Trophoblast cell (in vitro differentiated cells and primary cell): ENCODE measurements at regions not wholly inside any gene's neighbourhood (a gene's known extent, or its start where the extent isn't known, plus 50 kb on each side); places are given as distances from the start of the nearest gene placed in this dataset.

ENCODE experiments used
- DNase-seq, 2 donors: peaks; one replicate each; pipeline ENCODE4 v3.0.0-alpha.2; 2016
- H2AFZ ChIP-seq: 2 replicates; pipeline ENCODE4 v1.6.1; 2013; ENCODE audit warnings: low read length, moderate library complexity, mild to moderate bottlenecking; ENCODE audit not compliant: insufficient read depth, poor library complexity
- H2AK5ac ChIP-seq: 2 replicates; pipeline ENCODE4 v1.6.1; 2013; ENCODE audit warnings: mild to moderate bottlenecking, low read length
- H2BK120ac ChIP-seq: 2 replicates; pipeline ENCODE4 v1.6.1; 2013; ENCODE audit warnings: low read length, mild to moderate bottlenecking, moderate library complexity; ENCODE audit not compliant: insufficient read depth, poor library complexity
- H2BK12ac ChIP-seq: 2 replicates; pipeline ENCODE4 v1.6.1; 2013; ENCODE audit warnings: mild to moderate bottlenecking, low read length, moderate library complexity
- H2BK5ac ChIP-seq: 2 replicates; pipeline ENCODE4 v1.6.1; 2013; ENCODE audit warnings: low read length, low read depth, moderate library complexity, mild to moderate bottlenecking; ENCODE audit not compliant: poor library complexity
- H3K14ac ChIP-seq: 2 replicates; pipeline ENCODE4 v1.6.1; 2013; ENCODE audit warnings: mild to moderate bottlenecking, low read length
- H3K18ac ChIP-seq: 2 replicates; pipeline ENCODE4 v1.6.1; 2013; ENCODE audit warnings: mild to moderate bottlenecking, low read length
- H3K23ac ChIP-seq: 2 replicates; pipeline ENCODE4 v1.6.1; 2013; ENCODE audit warnings: low read length
- H3K27ac ChIP-seq: 2 replicates; pipeline ENCODE4 v1.5.1; 2013; ENCODE audit warnings: low read depth, mild to moderate bottlenecking, inconsistent platforms, low read length, moderate library complexity
- H3K27me3 ChIP-seq: 2 replicates; pipeline ENCODE4 v1.6.1; 2013; ENCODE audit warnings: inconsistent platforms, mild to moderate bottlenecking, low read length, moderate library complexity; ENCODE audit not compliant: insufficient read depth
- H3K36me3 ChIP-seq, 2 experiments: 1 replicate in 1 of 2; 2 replicates in 1 of 2; pipeline ENCODE4 v1.6.1; 2013; ENCODE audit warnings: low read length in 2 of 2, mild to moderate bottlenecking in 2 of 2, moderate library complexity in 1 of 2; ENCODE audit not compliant: insufficient read depth in 2 of 2, control insufficient read depth in 1 of 2
- H3K4ac ChIP-seq: 2 replicates; pipeline ENCODE4 v1.6.1; 2013; ENCODE audit warnings: low read depth, mild to moderate bottlenecking, low read length, moderate library complexity
- H3K4me1 ChIP-seq, 2 experiments: 1 replicate in 1 of 2; 2 replicates in 1 of 2; pipeline ENCODE4 v1.6.1; 2013; ENCODE audit warnings: low read length in 2 of 2, mild to moderate bottlenecking in 2 of 2, moderate library complexity in 1 of 2; ENCODE audit not compliant: insufficient read depth in 2 of 2, control insufficient read depth in 1 of 2
- H3K4me2 ChIP-seq: 2 replicates; pipeline ENCODE4 v1.6.1; 2013; ENCODE audit warnings: inconsistent platforms, mild to moderate bottlenecking, low read length, moderate library complexity
- H3K4me3 ChIP-seq: 2 replicates; pipeline ENCODE4 v1.5.1; 2013; ENCODE audit warnings: mild to moderate bottlenecking, low read depth, low read length, inconsistent platforms
- H3K79me1 ChIP-seq: one replicate; pipeline ENCODE4 v1.6.1; 2013; ENCODE audit warnings: low read length
- H3K79me2 ChIP-seq: 2 replicates; pipeline ENCODE4 v1.6.1; 2013; ENCODE audit warnings: low read length, mild to moderate bottlenecking; ENCODE audit not compliant: control insufficient read depth, insufficient read depth, poor library complexity
- H3K9ac ChIP-seq: 2 replicates; pipeline ENCODE4 v1.6.1; 2013; ENCODE audit warnings: mild to moderate bottlenecking, low read length
- H3K9me3 ChIP-seq: 2 replicates; pipeline ENCODE4 v1.6.1; 2013; ENCODE audit warnings: low read depth, mild to moderate bottlenecking, control low read depth, inconsistent platforms, low read length; ENCODE audit not compliant: insufficient read depth
- H4K12ac ChIP-seq: 2 replicates; pipeline ENCODE4 v1.6.1; 2013; ENCODE audit warnings: low read depth, mild to moderate bottlenecking, low read length, moderate library complexity
- H4K8ac ChIP-seq: 2 replicates; pipeline ENCODE4 v1.6.1; 2013; ENCODE audit warnings: low read depth, mild to moderate bottlenecking, low read length, moderate library complexity
- H4K91ac ChIP-seq: one replicate; pipeline ENCODE4 v1.6.1; 2013; ENCODE audit warnings: low read depth, mild to moderate bottlenecking, low read length, moderate library complexity
- WGBS: extraction: QIAGEN DNeasy Blood & Tissue Kit; methylation state at CpG from one replicate; pipeline ENCODE4 v1.1.7; 2013; ENCODE audit warnings: missing lambda C conversion rate; ENCODE audit not compliant: insufficient read length, insufficient coverage; ENCODE audit errors: extremely low coverage; 5-methylcytosine and 5-hydroxymethylcytosine counted together

DNA sequence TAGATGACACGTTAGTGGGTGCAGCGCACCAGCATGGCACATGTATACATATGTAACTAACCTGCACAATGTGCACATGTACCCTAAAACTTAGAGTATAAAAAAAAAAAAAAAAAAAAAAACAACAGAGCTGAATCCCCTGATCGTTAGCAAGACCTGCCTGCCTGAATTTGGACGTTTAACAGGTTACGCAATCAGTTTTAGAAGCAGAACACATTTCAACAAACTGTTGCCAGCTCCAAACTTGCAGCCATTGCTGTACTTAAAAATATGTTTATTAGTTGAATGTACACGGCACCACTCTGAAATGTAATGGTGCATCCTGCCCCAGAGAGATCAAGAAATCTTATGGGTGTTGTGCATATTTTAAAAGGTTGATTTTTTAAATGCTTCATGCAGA is 680.0 kb downstream of the TLE4 start:
- Histone ChIP-seq H3K23ac (no peak overlapping the region), H3K79me2 (no peaks in the 10 kb centered on the region), H3K36me3 (no peaks in the 10 kb centered on the region), H2BK12ac (no peak overlapping the region), H3K9ac (no peak overlapping the region), H4K12ac (no peak overlapping the region), H3K4ac (no peak overlapping the region), H2BK120ac (no peak overlapping the region), H4K91ac (no peak overlapping the region), H2AK5ac (no peak overlapping the region), H3K79me1 (no peaks in the 10 kb centered on the region), H3K27me3 (no peaks in the 10 kb centered on the region), H4K8ac (no peak overlapping the region), H2AFZ (no peak overlapping the region), H2BK5ac (no peak overlapping the region), H3K4me1 (no peaks in the 10 kb centered on the region), H3K9me3 (no peaks in the 10 kb centered on the region), H3K27ac (no peak overlapping the region), H3K14ac (no peak overlapping the region), H3K4me2 (no peak overlapping the region), H3K18ac (no peak overlapping the region), H3K4me3 (no peak overlapping the region)
- DNase-seq, result no peak
- WGBS, result no CpG with 5 or more reads among the region's 6 CpGs

DNA sequence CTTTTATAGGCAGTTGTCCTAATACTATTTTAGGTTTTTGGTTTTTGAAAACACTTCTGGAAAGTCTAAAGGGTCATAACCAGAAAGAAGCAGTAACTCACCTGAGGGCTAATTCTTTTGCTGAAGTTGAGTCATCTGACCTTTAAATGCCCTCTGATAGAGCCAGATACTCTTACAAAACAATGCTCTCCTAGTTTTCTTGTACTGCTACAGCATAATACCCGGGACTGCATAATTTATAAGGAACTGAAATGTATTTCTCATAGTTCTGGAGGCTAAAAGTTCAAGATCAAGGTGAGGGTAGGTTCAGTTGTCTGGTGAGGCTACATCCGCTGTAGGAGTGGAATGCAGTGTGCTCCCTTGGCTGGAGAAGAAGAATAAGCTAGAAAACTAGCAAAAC is 670.3 kb downstream of the TLE4 start:
- Histone ChIP-seq H3K23ac (no peak overlapping the region), H3K4ac (no peak overlapping the region), H3K18ac (no peak overlapping the region), H2AK5ac (no peak overlapping the region), H3K9ac (no peak overlapping the region), H3K36me3 (no peaks in the 10 kb centered on the region), H4K8ac (no peak overlapping the region), H3K79me2 (no peaks in the 10 kb centered on the region), H3K79me1 (no peaks in the 10 kb centered on the region), H2BK120ac (no peak overlapping the region), H3K4me2 (peak overlapping the region; percentile 11), H2BK5ac (no peak overlapping the region), H2BK12ac (no peak overlapping the region), H3K4me1 (peaks cover 0 to 6% of the 10 kb centered on the region in 2 experiments), H4K91ac (no peak overlapping the region), H2AFZ (no peak overlapping the region), H3K14ac (no peak overlapping the region), H3K9me3 (peaks cover 2% of the 10 kb centered on the region), H4K12ac (no peak overlapping the region), H3K27me3 (no peaks in the 10 kb centered on the region), H3K27ac (peak overlapping the region; percentile 5), H3K4me3 (no peak overlapping the region)
- DNase-seq, result peak in 1 of 2 donors; percentile 4
- no CpG with 5 or more reads among the region's 2 CpGs for WGBS

DNA sequence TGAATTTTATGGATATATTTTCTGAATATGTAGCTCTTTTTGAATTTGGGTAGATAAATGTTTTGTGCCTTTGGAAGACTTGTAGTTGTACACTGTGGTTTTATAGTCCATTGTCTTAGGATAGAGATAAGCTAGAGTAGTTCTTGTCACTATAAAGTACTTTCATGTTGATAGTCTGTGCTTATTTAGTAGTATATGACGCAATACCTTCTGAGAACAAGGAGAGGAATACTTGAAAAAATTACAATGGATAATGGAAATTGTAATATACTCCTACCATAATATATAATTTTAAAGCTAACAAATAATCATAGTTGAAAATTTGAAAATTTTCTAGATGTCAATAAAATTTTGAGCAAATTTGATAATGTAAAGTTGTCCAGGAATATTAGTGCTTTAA is 664.0 kb downstream of the TLE4 start:
- Histone ChIP-seq H2BK120ac (no peak overlapping the region), H2AK5ac (no peak overlapping the region), H3K79me1 (peaks cover 19% of the 10 kb centered on the region), H4K8ac (no peak overlapping the region), H3K36me3 (no peaks in the 10 kb centered on the region), H3K79me2 (peaks cover 4% of the 10 kb centered on the region), H3K23ac (no peak overlapping the region), H2BK12ac (no peak overlapping the region), H2BK5ac (no peak overlapping the region), H4K12ac (no peak overlapping the region), H3K27ac (no peak overlapping the region), H3K18ac (no peak overlapping the region), H3K4me1 (peaks cover 13 to 18% of the 10 kb centered on the region in 2 experiments), H4K91ac (no peak overlapping the region), H3K4ac (no peak overlapping the region), H3K27me3 (no peaks in the 10 kb centered on the region), H3K4me3 (no peak overlapping the region), H3K4me2 (no peak overlapping the region), H3K9ac (no peak overlapping the region), H3K9me3 (peaks cover 4% of the 10 kb centered on the region), H2AFZ (no peak overlapping the region), H3K14ac (no peak overlapping the region)
- no peak for DNase-seq
- no CpG with 5 or more reads among the region's 1 CpG for WGBS

DNA sequence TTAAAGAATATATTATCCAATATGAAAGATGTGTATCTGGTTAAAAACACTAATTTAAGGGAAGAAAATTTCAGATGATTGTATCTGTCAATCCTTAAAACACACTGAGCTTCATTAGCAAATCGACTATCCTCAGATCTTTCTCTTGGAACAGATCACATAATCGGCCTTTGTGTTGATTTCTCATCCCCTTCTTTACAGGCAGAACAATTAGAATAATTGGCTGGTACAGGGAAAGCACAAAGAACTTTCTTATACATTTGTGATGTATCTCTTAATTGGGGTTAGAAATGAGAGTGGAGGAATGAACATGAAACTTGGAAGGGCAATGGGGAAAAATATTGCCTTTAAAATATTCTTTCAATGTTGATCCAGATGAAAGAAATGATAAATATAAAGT is 662.1 kb downstream of the TLE4 start:
- Histone ChIP-seq H2AFZ (no peak overlapping the region), H3K4me3 (no peak overlapping the region), H4K91ac (no peak overlapping the region), H3K4ac (no peak overlapping the region), H3K9ac (no peak overlapping the region), H3K18ac (no peak overlapping the region), H3K79me1 (peaks cover 19% of the 10 kb centered on the region), H4K8ac (no peak overlapping the region), H4K12ac (no peak overlapping the region), H3K27ac (peak overlapping the region; percentile 84), H2BK12ac (no peak overlapping the region), H3K4me2 (no peak overlapping the region), H3K4me1 (peaks cover 13 to 18% of the 10 kb centered on the region in 2 experiments), H3K23ac (no peak overlapping the region), H2BK120ac (no peak overlapping the region), H2AK5ac (no peak overlapping the region), H3K9me3 (peaks cover 4% of the 10 kb centered on the region), H3K27me3 (no peaks in the 10 kb centered on the region), H3K14ac (no peak overlapping the region), H2BK5ac (no peak overlapping the region), H3K79me2 (peaks cover 4% of the 10 kb centered on the region), H3K36me3 (no peaks in the 10 kb centered on the region)
- WGBS, result no CpG with 5 or more reads among the region's 2 CpGs
- no peak for DNase-seq
